CD14-positive monocyte (primary cell): ENCODE measurements at regions not wholly inside any gene's neighbourhood (a gene's known extent, or its start where the extent isn't known, plus 50 kb on each side); places are given as distances from the start of the nearest gene placed in this dataset.
"Not testable (repeated sequence)": the region's sequence is repeated elsewhere in the genome, so short reads cannot be mapped to it uniquely, and the experiment has no call there.

ENCODE experiments used
- DNase-seq, 3 donors: peaks; one replicate each; pipeline ENCODE4 v3.0.0-alpha.2; 2011 to 2022
- H2AFZ ChIP-seq: 2 replicates; pipeline ENCODE4 v1.6.0; 2012; ENCODE audit warnings: mild to moderate bottlenecking, low read depth, low read length, inconsistent platforms; ENCODE audit not compliant: insufficient read depth, poor library complexity, severe bottlenecking
- H3K27ac ChIP-seq, 2 donors: 1 replicate in 1 of 2; 2 replicates in 1 of 2; pipeline ENCODE4 v1.5.1; 2012 to 2013; ENCODE audit warnings: low read length in 2 of 2, control low read depth in 1 of 2, inconsistent platforms in 1 of 2, low read depth in 1 of 2, mild to moderate bottlenecking in 1 of 2
- H3K27me3 ChIP-seq, 2 donors: one replicate each; pipeline versions ENCODE4 v1.6.0 to v1.6.1; 2011 to 2013; ENCODE audit warnings: low read length in 2 of 2; ENCODE audit not compliant: control insufficient read depth in 2 of 2, insufficient read depth in 2 of 2
- H3K36me3 ChIP-seq, 2 donors: replicated peaks in 1 of 2; 1 replicate in 1 of 2; 2 replicates in 1 of 2; pipeline versions ENCODE4 v1.5.1 to v1.6.1; 2012 to 2013; ENCODE audit warnings: low read length in 2 of 2, control low read depth in 1 of 2, inconsistent platforms in 1 of 2, mild to moderate bottlenecking in 1 of 2; ENCODE audit not compliant: insufficient read depth in 2 of 2, control insufficient read depth in 1 of 2
- H3K4me1 ChIP-seq, 2 donors: 1 replicate in 1 of 2; 2 replicates in 1 of 2; pipeline versions ENCODE4 v1.5.1 to v1.6.1; 2012 to 2013; ENCODE audit warnings: low read length in 2 of 2, control low read depth in 1 of 2, inconsistent platforms in 1 of 2, mild to moderate bottlenecking in 1 of 2, moderate library complexity in 1 of 2; ENCODE audit not compliant: insufficient read depth in 2 of 2, control insufficient read depth in 1 of 2
- H3K4me2 ChIP-seq: replicated peaks from 2 replicates; pipeline ENCODE3; 2012; ENCODE audit warnings: low read length, moderate library complexity, mild to moderate bottlenecking; ENCODE audit not compliant: poor library complexity, severe bottlenecking; ENCODE audit errors: extremely low read depth
- H3K4me3 ChIP-seq, 3 experiments: fragments of 200-600 bp in 1 of 3; sonication (generic) in 1 of 3; replicated peaks in 1 of 3; 1 replicate in 2 of 3; 2 replicates in 1 of 3; pipeline ENCODE4 v1.5.1; 2011 to 2013; ENCODE audit warnings: low read length in 3 of 3, mild to moderate bottlenecking in 3 of 3, control low read depth in 2 of 3, low read depth in 2 of 3, inconsistent platforms in 1 of 3, moderate library complexity in 1 of 3
- H3K79me2 ChIP-seq: 2 replicates; pipeline ENCODE4 v1.6.0; 2012; ENCODE audit warnings: mild to moderate bottlenecking, control low read depth, inconsistent platforms, low read length, moderate library complexity; ENCODE audit not compliant: insufficient read depth
- H3K9ac ChIP-seq: 2 replicates; pipeline ENCODE4 v1.6.0; 2017; ENCODE audit warnings: low read length, mild to moderate bottlenecking; ENCODE audit not compliant: insufficient read depth, poor library complexity, severe bottlenecking
- H3K9me3 ChIP-seq, 2 donors: replicated peaks in 1 of 2; 1 replicate in 1 of 2; 2 replicates in 1 of 2; pipeline versions ENCODE4 v1.5.1 to v1.6.1; 2012 to 2013; ENCODE audit warnings: low read length in 2 of 2, control low read depth in 1 of 2; ENCODE audit not compliant: control insufficient read depth in 1 of 2, insufficient read depth in 1 of 2
- H4K20me1 ChIP-seq: 2 replicates; pipeline ENCODE4 v1.6.0; 2012; ENCODE audit warnings: mild to moderate bottlenecking, low read length, control low read depth, moderate library complexity; ENCODE audit not compliant: insufficient read depth
- H3K27ac Mint-ChIP-seq, 7 donors: one replicate each; pipeline ENCODE4 v1.8.0; 2020; ENCODE audit warnings: mild to moderate bottlenecking in 7 of 7, mixed read lengths in 7 of 7, moderate library complexity in 6 of 7, inconsistent platforms in 2 of 7
- H3K27me3 Mint-ChIP-seq, 3 donors: one replicate each; pipeline ENCODE4 v1.8.0; 2021 to 2022; ENCODE audit warnings: low read depth in 3 of 3, mild to moderate bottlenecking in 3 of 3, mixed read lengths in 3 of 3, moderate library complexity in 3 of 3, inconsistent platforms in 1 of 3
- H3K36me3 Mint-ChIP-seq, 2 donors: one replicate each; pipeline ENCODE4 v1.8.0; 2020; ENCODE audit warnings: mixed read lengths in 2 of 2, inconsistent platforms in 1 of 2, mild to moderate bottlenecking in 1 of 2
- H3K4me1 Mint-ChIP-seq: one replicate; pipeline ENCODE4 v1.8.0; 2020; ENCODE audit warnings: mild to moderate bottlenecking, mixed read lengths
- H3K4me3 Mint-ChIP-seq, 2 donors: one replicate each; pipeline ENCODE4 v1.8.0; 2020; ENCODE audit warnings: mild to moderate bottlenecking in 2 of 2, mixed read lengths in 2 of 2, moderate library complexity in 1 of 2
- H3K9me3 Mint-ChIP-seq, 7 donors: one replicate each; pipeline ENCODE4 v1.8.0; 2020 to 2022; ENCODE audit warnings: mixed read lengths in 7 of 7, mild to moderate bottlenecking in 6 of 7, moderate library complexity in 6 of 7, inconsistent platforms in 2 of 7
- WGBS: methylation state at CpG from one replicate; pipeline ENCODE4 v1.1.5; 2013; ENCODE audit warnings: missing lambda C conversion rate; ENCODE audit not compliant: insufficient coverage; 5-methylcytosine and 5-hydroxymethylcytosine counted together
- intact Hi-C, 2 donors: fragments of 100-400 bp; cut with micrococcal nuclease; formaldehyde crosslinking; loops; one replicate each; pipeline versions ENCODE4 v1.15.0 to v1.15.1; 2023
- TF ChIP-seq, protein P1 (sequence below): fragments of 200-600 bp; IDR thresholded peaks from one replicate; pipeline ENCODE4 v1.8.0; 2022; ENCODE audit warnings: antibody characterized with exemption, mild to moderate bottlenecking

DNA sequence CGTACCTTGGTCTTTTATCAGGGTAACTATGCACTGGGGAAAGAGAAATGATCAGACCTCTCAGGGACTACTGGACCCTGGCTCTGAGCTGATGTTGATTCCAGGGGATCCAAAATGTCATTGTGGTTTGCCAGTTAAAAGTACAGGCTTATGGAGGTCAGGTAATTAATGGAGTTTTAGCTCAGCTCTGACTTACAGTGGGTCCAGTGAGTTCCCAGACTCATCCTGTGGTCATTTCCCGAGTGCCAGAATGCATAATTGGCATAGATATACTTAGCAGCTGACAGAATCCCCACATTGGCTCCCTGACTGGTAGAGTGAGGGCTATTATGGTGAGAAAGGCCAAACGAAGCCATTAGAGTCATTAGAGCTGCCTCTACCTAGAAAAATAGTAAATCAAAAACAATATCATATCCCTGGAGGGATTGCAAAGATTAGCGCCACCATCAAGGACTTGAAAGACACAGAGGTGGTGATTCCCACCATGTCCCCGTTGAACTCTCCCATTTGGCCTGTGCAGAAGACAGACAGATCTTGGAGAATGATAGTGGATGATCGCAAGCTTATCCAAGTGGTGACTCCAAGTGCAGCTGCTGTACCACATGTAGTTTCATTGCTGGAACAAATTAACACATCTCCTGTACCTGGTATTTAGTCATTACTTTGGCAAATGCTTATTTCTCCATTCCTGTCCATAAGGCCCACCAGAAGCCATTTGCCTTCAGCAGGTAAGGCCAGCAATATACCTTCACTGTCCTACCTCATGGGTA lies 152.4 kb downstream of the THBS2 start:
- H3K27ac ChIP-seq, result no peak overlapping the region
- peaks cover 0 to 5% (median 1%) of the 10 kb centered on the region in 3 donors for H3K27me3 Mint-ChIP-seq
- peaks cover 0 to 12% (median 2%) of the 10 kb centered on the region in 7 donors for H3K9me3 Mint-ChIP-seq
- H3K4me3 Mint-ChIP-seq, result no peak overlapping the region
- no peak overlapping the region for H3K4me3 ChIP-seq
- H3K27me3 ChIP-seq, result no peaks in the 10 kb centered on the region
- H3K9me3 ChIP-seq, result peaks cover 4 to 5% of the 10 kb centered on the region in 2 donors
- H3K4me1 ChIP-seq, result no peaks in the 10 kb centered on the region
- H3K79me2 ChIP-seq, result no peaks in the 10 kb centered on the region
- H3K4me1 Mint-ChIP-seq, result no peaks in the 10 kb centered on the region
- H3K9ac ChIP-seq, result no peak overlapping the region
- H3K36me3 ChIP-seq, result no peaks in the 10 kb centered on the region
- 82% methylated on average over 3 of the region's 6 CpGs for WGBS
- DNase-seq, result no peak
- intact Hi-C loops, result no loop called here
- H4K20me1 ChIP-seq, result no peaks in the 10 kb centered on the region
- no peak overlapping the region for H3K27ac Mint-ChIP-seq
- H3K36me3 Mint-ChIP-seq, result no peaks in the 10 kb centered on the region
- no peak overlapping the region for H3K4me2 ChIP-seq
- H2AFZ ChIP-seq, result no peak overlapping the region
- TF ChIP-seq, protein P1, sequence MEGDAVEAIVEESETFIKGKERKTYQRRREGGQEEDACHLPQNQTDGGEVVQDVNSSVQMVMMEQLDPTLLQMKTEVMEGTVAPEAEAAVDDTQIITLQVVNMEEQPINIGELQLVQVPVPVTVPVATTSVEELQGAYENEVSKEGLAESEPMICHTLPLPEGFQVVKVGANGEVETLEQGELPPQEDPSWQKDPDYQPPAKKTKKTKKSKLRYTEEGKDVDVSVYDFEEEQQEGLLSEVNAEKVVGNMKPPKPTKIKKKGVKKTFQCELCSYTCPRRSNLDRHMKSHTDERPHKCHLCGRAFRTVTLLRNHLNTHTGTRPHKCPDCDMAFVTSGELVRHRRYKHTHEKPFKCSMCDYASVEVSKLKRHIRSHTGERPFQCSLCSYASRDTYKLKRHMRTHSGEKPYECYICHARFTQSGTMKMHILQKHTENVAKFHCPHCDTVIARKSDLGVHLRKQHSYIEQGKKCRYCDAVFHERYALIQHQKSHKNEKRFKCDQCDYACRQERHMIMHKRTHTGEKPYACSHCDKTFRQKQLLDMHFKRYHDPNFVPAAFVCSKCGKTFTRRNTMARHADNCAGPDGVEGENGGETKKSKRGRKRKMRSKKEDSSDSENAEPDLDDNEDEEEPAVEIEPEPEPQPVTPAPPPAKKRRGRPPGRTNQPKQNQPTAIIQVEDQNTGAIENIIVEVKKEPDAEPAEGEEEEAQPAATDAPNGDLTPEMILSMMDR, result no peak

DNA sequence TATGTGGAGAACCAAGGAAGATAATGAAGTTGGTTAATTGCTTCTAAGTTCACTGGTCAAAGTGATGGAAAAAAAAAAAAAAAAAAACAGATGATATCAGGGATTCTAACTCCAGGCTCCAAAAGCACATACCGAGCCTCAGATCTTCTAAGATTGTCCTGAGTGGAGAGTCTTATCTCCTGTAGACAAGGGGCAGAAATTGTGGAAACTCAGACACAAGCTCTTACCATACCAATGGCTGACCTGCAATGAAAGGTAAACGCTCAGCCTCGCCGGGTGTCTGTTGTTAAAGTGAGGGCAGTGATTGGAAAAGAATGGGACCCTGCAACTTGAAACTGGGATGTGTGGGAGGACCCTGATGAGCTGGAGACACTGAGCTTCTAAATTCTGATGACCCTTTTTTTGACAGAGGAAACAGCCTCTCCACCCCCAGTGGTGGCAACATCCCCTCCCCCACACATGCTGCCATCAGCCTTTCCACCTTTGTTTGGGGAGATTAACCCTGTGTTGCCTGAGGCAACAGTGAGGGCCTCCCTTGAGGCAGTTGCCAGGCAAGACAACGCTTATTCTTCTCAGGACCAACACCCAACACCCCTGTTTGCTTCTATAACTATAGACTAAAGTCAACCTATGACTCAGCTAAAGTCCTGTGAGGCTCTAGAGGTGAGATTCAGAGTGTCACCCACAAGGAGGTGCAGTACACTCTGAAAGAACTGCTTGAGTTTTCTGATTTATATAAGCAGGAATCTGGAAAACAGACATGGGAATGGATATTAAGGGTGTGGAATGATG lies 154.0 kb downstream of the THBS2 start:
- Histone ChIP-seq H3K27ac (no peak overlapping the region), H3K27me3 (no peaks in the 10 kb centered on the region), H3K4me1 (no peaks in the 10 kb centered on the region), H3K9ac (no peak overlapping the region), H2AFZ (no peak overlapping the region), H3K36me3 (no peaks in the 10 kb centered on the region), H3K4me2 (no peak overlapping the region), H4K20me1 (no peaks in the 10 kb centered on the region), H3K4me3 (no peak overlapping the region), H3K79me2 (no peaks in the 10 kb centered on the region), H3K9me3 (peaks cover 4 to 10% of the 10 kb centered on the region in 2 donors)
- intact Hi-C loops, result no loop called here
- H3K9me3 Mint-ChIP-seq, result peaks cover 2 to 15% (median 6%) of the 10 kb centered on the region in 7 donors
- H3K36me3 Mint-ChIP-seq, result no peaks in the 10 kb centered on the region
- no peak overlapping the region for H3K4me3 Mint-ChIP-seq
- no peak for DNase-seq
- WGBS, result 80% methylated on average over 1 of the region's 5 CpGs
- no peaks in the 10 kb centered on the region for H3K4me1 Mint-ChIP-seq
- H3K27ac Mint-ChIP-seq, result no peak overlapping the region
- TF ChIP-seq, protein P1, result no peak
- H3K27me3 Mint-ChIP-seq, result peaks cover 0 to 5% (median 1%) of the 10 kb centered on the region in 3 donors

DNA sequence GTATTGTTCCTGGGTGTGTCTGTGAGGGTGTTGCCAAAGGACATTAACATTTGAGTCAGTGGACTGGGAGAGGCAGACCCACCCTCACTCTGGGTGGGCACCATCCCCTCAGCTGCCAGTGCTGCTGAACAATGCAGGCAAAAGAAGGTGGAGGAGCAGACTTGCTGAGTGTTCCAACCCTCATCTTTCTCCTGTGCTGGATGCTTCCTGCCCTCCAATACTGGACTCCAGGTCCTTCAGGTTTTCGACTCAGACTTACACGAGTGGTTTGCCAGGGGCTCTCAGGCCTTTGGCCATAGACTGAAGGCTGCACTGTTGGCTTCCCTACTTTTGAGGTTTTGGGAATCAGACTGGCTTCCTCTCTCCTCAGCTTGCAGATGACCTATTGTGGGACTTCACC lies 155.0 kb downstream of the THBS2 start:
- intact Hi-C loops, H3K27ac Mint-ChIP-seq: not testable (repeated sequence)

More for the DNA sequence above, 155.0 kb downstream of the THBS2 start:
- not testable (repeated sequence) for H3K4me3 Mint-ChIP-seq, H4K20me1 ChIP-seq, H3K4me1 ChIP-seq, H3K36me3 Mint-ChIP-seq, H3K4me3 ChIP-seq, H3K27me3 ChIP-seq, H3K27me3 Mint-ChIP-seq, DNase-seq, H3K9ac ChIP-seq, H3K4me2 ChIP-seq, H3K36me3 ChIP-seq, H3K4me1 Mint-ChIP-seq, H3K27ac ChIP-seq, H3K79me2 ChIP-seq, H2AFZ ChIP-seq
- H3K9me3 ChIP-seq, result peaks cover 5 to 14% of the 10 kb centered on the region in 2 donors
- H3K9me3 Mint-ChIP-seq, result peaks cover 5 to 15% (median 9%) of the 10 kb centered on the region in 7 donors
- 92% methylated on average over 2 of the region's 2 CpGs for WGBS
